Skin epidermis (tissue), 12 donors: ENCODE measurements at regions not wholly inside any gene's neighbourhood (a gene's known extent, or its start where the extent isn't known, plus 50 kb on each side); places are given as distances from the start of the nearest gene placed in this dataset.

Experiments
- H3K27ac ChIP-seq, 21 experiments: fragments of 200-600 bp; sonication (generic) in 11 of 21; one replicate each; pipeline ENCODE4 v1.5.0; 2020; ENCODE audit warnings: mild to moderate bottlenecking in 3 of 21, inconsistent platforms in 2 of 21, moderate library complexity in 2 of 21
- H3K4me3 ChIP-seq, 7 experiments: fragments of 200-600 bp; sonication (generic) in 2 of 7; one replicate each; pipeline ENCODE4 v1.5.0; 2020; ENCODE audit warnings: inconsistent platforms in 2 of 7, mild to moderate bottlenecking in 2 of 7, moderate library complexity in 1 of 7

DNA sequence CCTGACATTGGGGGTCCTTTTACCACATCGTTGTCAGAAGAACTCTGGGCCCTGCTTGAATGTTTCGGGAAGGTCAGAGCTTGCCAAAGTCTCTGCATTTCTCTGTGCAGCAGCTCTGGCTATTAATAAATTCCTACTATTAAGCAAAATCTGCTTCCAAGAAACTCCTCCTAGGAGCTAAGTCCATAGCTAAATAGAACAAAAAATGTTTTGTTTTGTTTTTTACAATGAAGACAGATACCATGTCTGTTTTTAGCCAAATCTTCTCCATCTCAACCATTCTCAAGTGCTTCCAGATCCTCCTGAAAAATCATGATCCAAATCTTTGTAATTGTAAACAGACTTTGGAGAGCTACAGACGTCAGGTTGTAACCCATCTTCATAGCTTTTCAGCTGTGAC lies 161.6 kb downstream of the SPATA18 start:
- H3K27ac ChIP-seq, result no peak overlapping the region
- no peak overlapping the region for H3K4me3 ChIP-seq

DNA sequence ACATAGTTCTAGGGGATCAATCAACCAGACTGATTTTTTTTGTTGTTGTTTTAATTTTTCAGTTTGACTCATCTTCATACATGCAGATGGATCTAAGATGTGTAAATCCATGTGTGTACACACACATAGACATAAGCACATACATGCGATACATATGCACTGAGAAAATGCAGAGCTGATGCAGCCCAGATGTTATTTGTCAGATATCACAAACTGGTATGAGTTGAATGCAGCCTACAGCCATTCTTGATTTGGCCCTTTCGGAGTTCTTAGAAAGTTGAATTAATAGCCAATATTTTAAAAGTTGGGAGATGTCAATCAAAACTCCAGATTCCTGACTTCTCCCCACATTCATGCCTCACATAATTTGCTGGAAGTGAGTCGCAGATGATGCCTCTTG lies 180.4 kb downstream of the SPATA18 start:
- Histone ChIP-seq H3K4me3 (no peak overlapping the region), H3K27ac (no peak overlapping the region)

DNA sequence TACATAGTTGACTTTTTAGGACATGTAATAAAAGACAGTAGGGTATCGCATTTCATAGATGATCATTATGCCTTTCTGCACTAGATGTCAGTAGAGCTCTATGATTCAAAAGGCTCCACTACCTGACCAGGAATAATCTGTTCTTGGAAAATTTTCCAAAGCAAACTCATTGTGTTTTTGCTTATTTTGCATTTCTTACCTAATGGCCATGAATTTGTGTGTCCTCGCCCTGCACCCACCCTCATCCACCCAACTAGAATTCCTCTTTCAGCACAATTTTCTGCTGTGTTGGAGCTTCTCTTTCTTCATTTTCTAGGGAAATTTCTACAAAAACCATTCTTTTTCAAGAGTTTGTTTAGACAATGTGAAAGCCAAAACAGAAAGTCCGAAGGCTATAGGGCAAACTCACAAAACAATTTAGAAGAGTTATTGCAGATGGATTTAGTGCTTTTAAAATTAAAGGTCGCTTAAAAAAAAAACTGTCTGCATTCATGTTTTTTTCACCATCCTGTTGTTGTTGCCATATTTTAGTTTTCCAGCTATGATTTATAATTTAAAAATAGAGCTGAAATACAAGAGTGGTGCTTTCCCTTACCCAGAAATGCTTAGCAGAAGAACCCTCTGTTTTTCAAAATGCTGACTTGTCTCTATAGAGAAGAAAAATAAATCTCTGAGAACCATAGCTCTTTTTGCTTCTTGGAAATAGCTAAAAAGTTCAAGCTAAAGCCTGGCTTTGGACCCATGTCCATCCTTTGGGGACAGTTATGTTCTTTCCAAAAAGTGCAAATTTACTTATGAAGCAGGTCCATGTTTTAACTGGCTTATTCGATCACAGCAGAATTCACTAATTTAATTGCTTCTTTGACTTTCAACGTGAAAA lies 183.7 kb downstream of the SPATA18 start:
- H3K27ac ChIP-seq, result no peak overlapping the region
- no peak overlapping the region for H3K4me3 ChIP-seq

DNA sequence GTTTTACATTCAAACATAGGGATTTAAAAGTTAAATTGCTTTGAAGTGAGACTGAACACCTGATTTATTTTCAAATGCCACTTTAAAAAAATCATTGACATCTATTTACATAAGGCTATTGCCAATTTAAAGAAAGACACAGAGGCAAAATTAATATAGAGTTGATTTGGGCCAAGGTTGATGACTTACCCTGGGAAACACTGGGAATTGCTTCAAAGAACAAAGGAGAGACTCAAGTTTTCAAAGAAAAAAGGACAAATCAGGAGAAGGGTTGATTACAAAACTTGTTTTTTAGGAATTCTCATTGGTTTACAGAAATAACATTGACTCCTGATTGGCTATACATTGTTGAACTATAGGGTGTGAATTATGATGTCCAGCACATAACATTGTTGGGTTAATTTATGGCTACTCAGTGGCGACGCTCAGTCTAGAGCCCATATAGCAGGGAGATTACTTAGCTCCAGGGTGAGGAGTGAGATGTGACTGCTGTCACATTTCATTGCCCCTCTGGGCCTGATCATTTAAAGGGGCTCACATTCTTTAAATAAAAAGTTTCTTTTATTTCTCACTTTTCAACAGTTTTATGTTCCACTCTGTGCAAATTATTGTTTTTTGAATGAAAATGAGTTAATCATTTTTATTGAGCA lies 184.6 kb downstream of the SPATA18 start:
- Histone ChIP-seq H3K27ac (no peak overlapping the region), H3K4me3 (no peak overlapping the region)

DNA sequence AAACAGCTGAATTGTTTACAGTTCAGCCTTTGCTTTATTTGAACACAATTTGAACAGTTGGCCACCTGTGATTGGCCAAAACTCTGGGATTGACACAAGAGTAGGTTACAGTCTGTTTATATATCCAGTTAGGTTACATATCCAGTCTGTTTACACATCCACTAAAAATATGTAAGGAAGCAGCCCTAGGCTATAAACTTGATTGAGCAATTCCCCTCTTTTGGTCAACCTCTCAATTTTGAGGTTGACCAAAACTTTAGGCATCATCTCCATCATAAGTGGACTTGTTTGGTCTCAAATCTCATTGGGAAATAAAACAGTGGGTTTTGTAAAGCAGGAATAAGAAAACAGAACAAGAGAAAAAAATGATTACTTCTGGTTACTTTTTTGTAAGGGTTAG lies 190.8 kb downstream of the SPATA18 start:
- H3K4me3 ChIP-seq, result no peak overlapping the region
- no peak overlapping the region for H3K27ac ChIP-seq

DNA sequence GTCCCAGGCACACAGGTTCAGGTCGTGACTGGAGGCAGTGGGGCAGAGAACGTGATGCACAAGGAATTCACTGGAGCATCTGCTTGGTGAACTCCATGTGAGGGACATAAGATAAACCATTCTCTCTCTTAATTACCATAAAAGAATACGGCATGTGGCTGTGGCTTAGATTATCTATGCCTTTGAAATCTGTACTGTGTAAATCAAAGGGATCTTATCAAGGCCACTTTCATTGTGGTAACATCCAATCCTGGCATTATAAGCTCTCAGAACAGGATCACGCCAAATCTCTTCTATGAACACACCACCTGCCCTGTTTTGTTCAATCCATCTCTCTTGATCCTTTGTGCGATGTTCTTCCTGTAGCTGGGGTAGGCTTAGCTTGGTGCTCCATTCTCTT lies 192.3 kb downstream of the SPATA18 start:
- Histone ChIP-seq H3K27ac (no peak overlapping the region), H3K4me3 (no peak overlapping the region)

DNA sequence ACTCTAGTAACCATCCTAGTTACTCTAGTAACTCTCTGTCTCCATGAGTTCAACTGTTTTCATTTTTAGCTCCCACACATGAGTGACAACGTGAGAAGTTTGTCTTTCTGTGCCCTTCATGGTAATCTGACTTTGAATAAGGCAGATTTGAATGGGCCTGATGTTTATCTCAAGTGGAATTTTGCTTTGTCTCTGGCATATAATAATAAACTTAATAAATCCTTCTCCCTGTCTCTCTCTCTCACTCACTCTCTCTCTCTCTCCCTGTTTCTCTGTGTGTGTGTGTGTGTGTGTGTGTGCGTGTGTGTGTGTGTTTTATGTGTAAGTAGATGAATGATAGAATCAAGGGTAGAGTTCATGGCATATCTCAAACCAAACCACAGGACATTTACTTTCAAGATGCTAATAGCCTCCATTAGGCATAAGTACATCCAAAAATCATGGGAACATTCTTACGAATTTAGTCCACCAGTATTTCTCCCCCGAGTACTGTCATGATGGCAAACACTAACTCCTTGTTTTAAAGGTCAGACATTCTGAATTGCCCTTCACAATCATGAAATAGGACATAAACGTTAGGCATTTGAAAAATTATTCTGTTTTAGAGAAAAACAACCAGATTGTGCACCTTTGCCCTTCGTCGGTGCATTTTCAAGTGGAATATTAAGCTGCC lies 193.1 kb downstream of the SPATA18 start:
- H3K4me3 ChIP-seq, result no peak overlapping the region

DNA sequence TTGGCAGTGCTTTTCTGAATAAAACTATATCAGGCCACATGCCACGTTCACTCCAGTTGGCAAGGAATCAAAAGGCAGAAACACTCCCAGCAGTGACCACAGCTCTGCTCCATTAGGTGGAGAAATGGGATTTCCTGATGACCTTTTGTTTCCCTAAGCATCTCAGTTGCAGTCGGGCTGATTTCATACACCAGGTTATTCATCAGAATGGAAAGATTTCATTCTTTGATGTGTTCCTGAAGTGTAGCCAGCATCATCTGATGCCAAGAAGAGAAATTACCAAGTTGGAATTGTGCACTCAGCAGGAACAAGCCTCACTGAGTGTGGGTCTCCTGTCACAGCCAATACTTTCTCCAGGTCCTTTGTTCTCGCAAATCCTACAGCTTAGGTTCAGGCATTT lies 193.7 kb downstream of the SPATA18 start:
- no peak overlapping the region for H3K27ac ChIP-seq
- no peak overlapping the region for H3K4me3 ChIP-seq

More for the DNA sequence above, 193.1 kb downstream of the SPATA18 start:
- no peak overlapping the region for H3K27ac ChIP-seq

DNA sequence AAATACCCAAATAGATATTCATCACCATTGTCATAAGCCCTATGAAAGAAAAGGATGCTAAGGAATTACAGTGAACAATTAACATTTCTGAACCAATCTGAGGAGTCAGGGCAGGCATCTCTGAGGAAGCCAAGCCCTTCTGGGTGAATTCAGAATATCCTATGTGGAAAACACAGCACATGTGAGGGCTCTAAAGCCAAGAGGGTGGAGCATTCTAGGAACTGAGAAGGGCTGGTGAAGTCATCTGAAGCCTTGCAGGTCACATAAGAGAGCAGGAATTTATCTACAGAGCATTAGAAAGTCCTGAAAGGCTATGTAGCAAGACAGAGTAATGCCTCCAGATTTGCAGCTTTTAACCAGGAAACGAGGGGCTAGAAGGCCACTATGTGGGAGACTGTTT lies 195.7 kb downstream of the SPATA18 start:
- no peak overlapping the region for H3K4me3 ChIP-seq
- H3K27ac ChIP-seq, result no peak overlapping the region

DNA sequence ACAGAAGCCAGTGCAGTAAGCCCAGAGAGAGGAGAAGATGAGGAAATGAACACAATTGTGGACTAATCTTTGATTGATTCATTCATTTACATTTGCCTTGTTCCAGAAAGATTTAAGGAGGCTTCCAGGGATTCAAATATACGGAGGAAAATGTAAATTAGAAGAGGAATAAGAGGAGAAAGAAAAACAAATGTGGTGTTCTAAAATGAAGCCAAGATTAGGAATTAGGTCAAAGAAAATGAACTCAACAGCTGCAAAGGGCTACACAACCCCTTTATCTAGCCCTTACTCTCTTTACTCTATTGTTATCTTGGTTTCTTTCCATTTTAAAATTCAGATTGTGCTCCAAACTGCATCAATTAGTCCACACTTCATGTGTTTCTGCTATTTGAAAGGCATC lies 196.8 kb downstream of the SPATA18 start:
- no peak overlapping the region for H3K4me3 ChIP-seq
- H3K27ac ChIP-seq, result no peak overlapping the region

DNA sequence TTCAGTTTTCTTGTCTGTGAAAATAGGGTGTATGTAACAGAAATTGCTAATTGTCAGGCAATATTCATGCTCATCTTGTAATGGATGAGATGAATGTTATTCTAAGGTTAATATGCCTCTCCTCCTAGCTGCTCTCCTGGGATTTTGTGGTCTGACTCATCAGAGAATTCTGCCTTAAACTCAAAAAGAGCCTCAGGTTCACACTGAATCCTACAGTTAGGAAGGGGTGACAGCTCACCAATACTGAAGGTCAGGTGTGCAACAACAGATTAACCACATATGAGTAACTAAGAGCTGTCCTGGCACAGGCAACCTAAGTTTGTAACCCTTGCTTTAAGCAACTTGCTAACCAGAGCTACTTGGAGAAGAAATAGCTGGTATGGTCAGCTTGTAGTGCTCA lies 197.7 kb downstream of the SPATA18 start:
- H3K4me3 ChIP-seq, result no peak overlapping the region
- H3K27ac ChIP-seq, result no peak overlapping the region

DNA sequence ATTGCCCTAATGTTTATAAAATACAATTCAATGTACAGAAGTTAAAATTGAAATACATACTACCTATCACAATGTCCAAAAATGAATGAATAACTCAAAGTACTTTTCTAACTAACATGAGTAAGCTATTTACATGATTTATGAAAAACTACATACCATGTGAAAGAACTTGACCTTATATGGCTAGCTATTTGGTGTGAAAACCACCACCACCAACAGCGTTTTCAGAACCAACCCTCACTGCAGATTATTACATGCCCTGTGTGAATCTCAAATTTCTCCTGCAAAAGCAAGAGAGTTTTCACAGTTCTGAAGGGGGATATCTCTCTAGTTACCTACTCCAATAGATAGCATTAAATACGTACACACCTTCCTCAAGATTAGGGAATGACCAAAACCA lies 198.5 kb downstream of the SPATA18 start:
- no peak overlapping the region for H3K27ac ChIP-seq
- no peak overlapping the region for H3K4me3 ChIP-seq

DNA sequence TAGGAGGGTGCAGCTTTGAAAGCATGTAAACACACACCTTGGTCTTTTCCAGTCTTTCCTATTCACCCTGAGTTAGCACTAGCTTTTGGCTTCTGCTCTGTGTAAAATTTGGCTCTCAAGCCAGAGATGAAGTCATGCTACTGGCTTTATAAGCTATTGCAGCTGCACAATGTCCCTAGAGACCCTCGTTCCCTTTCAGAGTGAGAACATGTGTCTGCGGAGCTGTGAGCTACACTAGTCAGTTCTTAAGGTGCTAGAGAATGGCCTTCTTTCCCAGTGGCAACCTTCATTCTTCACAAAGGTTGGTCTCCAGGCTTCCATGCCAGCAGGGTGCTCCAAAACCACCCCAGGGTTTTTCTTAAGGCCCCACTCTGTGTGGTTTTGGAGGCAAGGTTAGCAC lies 199.1 kb downstream of the SPATA18 start:
- Histone ChIP-seq H3K27ac (peak overlapping the region in 1 of 21 experiments; percentile 21), H3K4me3 (no peak overlapping the region)

DNA sequence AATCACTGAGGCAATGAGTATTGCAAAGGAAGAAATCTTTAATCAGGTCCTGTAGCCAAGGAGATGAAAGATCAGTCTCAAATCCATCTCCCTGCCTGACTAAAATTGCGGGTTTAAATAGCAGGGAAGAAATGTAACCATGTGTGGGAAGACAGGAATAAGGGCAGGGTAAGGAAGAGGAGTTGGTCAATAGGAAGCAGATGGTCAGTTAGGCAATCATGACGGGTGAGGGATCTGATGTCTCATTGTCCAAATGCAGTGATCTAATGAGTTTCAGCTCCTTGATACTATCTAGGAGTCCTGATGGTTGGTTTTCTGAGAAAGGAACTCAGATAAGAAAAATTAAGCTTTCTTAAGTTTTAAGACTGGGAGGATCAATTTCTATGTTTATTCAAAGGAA lies 200.8 kb downstream of the SPATA18 start:
- no peak overlapping the region for H3K27ac ChIP-seq
- H3K4me3 ChIP-seq, result no peak overlapping the region

DNA sequence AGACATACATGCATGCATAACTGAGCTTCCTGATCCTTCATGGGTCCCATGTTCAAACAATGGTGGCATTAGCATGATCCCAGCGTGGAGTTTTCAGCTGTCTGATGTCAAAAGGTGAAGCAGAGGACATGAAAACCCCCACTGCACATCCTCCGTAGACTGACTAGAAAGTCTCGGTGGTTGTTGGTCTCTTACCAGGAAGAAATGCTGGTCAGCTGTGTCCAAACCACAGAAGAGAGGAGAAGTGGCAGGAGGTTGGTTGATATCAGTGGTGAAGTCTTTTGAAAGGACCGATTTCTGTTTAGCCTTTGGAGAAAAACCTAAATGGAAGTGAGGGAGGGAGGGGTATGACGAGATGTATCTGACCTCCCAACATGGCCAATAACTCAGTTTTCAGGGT lies 201.9 kb downstream of the SPATA18 start:
- Histone ChIP-seq H3K4me3 (no peak overlapping the region), H3K27ac (no peak overlapping the region)

DNA sequence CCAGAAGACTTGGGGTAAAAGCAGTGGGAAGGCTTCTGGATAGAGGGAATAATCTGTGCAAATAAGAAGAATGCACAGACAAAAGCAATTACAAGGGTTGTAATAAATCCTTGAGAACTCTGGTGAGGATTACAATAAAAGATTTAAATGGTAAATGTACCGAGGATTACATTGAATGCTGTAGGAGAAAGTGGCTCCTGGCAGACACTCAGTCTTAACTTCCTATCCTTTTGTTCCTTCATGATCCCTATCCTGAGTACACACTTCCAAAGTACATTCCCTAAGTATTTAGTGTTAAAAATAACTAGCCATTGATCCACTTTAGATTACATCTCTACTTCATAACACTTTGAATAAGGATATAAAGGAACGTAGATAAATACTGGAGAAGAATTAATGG lies 205.4 kb downstream of the SPATA18 start:
- H3K27ac ChIP-seq, result no peak overlapping the region
- H3K4me3 ChIP-seq, result no peak overlapping the region

DNA sequence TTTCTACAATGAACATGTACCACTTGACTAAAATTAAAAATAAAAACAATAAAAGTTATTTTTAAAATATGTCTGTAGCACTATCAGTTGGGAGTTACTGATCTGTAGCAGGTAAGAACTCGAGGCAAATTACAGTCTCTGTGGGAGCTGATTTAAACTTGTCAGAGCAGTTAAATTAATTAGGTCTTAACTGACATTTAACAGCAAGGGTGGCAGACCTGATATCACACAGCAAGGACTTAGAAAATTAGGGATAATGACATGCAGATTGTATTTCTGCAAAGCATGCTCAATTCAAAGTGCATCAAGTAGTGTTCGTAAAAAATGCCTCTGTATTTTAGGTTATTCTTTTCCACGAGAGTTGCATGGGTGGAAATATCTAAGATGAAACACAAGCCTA lies 208.9 kb downstream of the SPATA18 start:
- no peak overlapping the region for H3K27ac ChIP-seq

DNA sequence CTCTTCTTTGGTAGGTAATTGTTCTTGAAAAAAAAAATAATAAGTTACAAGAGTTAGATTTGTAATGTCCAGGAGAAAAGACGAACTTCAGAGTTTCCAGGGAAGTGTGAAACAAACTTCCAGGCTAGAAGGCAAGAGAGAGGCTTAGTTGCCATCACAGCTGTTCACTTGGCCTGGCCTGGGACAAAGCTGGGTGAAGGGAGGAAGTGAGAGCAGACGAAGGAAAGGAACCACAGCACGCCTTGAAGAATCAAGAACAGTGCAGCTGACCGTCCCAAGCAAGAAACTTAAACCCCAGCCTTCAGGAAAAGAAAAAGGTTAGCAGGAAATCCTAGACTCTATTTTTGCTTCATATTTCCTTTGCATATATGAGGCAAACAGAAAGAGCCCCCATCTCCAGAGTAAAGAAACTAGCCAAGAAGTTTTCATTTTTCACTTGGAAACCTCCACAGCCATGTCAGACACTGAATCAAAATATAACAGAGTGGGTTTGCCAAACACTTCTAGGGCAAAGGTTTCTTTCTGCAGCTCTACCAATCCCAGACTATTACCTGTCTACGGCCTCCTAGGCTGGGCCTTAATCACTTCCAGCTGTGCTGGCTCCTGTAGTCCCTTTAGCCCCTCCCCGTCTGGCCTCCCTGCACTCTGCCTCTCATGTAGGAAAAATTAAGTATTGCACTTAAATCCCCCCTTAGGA lies 209.6 kb downstream of the SPATA18 start:
- Histone ChIP-seq H3K27ac (no peak overlapping the region), H3K4me3 (no peak overlapping the region)

More for the DNA sequence above, 208.9 kb downstream of the SPATA18 start:
- H3K4me3 ChIP-seq, result no peak overlapping the region

DNA sequence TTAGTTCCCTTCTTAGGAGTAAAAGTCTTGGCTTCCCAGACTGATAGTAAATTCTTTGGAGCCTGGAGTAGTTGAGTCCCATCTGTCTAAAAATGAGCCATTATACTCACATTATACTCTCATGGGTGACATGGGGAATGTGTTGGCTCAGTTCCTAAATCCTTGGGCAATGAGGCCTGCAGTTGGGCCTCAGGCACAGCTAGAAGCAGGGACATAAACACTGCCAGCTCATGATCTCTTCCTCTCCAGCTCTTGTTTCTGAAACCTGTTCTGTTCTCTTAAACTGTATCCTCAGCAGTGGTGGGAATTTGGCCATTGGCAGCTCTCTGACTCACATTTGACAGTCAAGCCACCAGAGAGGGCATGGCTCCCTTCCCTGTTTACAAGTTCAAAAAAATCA lies 212.5 kb downstream of the SPATA18 start:
- H3K4me3 ChIP-seq, result no peak overlapping the region
- H3K27ac ChIP-seq, result no peak overlapping the region

DNA sequence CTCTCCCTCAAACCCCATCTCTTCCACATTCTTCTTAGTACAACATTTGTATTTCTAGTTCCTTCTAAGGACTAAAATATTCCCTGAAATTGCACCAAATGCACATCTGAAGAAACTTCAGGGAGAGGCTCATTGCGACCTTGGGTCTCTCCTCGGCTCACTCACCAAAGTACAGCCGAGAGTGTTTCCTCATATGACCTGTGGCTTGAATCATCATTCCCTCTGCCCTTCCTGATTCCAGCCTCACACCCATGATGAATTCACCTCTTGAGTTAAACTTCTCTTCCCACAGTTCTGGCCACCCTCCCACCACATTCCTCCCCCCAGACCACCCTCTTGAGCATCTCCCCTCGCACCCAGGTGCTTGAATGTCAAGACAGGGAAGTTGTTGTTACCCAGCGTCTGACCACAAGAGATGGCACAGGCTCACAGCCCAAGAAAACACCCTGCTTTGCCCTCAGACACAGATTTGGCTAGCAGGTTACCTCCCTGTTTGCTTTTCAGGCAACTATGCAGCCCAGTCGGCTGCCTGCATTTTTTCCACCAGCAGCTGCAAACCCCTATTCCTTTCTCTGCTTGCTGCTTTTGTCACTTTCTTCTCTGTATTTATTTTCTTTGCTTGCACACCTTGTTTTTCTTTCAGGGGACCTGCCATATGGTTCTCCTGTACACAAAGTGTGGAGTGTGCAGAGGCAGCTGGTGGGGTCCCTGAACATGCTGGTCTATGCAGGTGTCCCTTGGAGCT lies 214.8 kb downstream of the SPATA18 start:
- H3K27ac ChIP-seq, result no peak overlapping the region
- no peak overlapping the region for H3K4me3 ChIP-seq
